ENCODE measurements at regions not wholly inside any gene's neighbourhood (a gene's known extent, or its start where the extent isn't known, plus 50 kb on each side); places are given as distances from the start of the nearest gene placed in this dataset.

DNA sequence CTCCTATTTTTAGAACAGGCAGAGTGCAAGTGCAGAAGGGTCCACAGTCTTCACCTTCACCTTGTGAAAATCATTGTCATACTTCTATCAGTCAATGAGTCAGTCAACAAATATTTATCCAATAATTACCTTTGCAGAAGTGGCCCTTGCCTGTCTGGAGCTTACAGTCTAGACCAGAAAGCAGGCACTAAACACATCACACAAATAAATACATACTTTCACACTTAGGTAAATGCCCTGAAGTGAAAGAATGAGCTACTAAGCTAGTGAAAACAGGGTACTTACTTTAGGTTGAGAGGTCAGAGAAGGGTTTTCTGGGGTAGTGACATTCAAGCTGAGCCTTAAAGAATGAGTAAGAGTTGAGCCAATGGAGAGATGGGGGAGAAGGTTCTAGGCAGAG, 421.9 kb upstream of the ADAMTSL1 start:
- TF ChIP-seq, protein P1, sequence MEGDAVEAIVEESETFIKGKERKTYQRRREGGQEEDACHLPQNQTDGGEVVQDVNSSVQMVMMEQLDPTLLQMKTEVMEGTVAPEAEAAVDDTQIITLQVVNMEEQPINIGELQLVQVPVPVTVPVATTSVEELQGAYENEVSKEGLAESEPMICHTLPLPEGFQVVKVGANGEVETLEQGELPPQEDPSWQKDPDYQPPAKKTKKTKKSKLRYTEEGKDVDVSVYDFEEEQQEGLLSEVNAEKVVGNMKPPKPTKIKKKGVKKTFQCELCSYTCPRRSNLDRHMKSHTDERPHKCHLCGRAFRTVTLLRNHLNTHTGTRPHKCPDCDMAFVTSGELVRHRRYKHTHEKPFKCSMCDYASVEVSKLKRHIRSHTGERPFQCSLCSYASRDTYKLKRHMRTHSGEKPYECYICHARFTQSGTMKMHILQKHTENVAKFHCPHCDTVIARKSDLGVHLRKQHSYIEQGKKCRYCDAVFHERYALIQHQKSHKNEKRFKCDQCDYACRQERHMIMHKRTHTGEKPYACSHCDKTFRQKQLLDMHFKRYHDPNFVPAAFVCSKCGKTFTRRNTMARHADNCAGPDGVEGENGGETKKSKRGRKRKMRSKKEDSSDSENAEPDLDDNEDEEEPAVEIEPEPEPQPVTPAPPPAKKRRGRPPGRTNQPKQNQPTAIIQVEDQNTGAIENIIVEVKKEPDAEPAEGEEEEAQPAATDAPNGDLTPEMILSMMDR (IDR thresholded peaks at IDR 0.05): no peak
- no peak for TF ChIP-seq POLR2A (IDR thresholded peaks at IDR 0.05)

Measured in esophagus squamous epithelium (tissue), 4 donors.